Astrocyte of the cerebellum (primary cell): ENCODE measurements at regions not wholly inside any gene's neighbourhood (a gene's known extent, or its start where the extent isn't known, plus 50 kb on each side); places are given as distances from the start of the nearest gene placed in this dataset.

Experiments used
- DNase-seq: peaks from one replicate; pipeline ENCODE4 v3.0.0-alpha.2; 2011; ENCODE audit warnings: low read depth
- H3K4me3 ChIP-seq: 2 replicates; pipeline ENCODE4 v1.5.1; 2011; ENCODE audit warnings: mild to moderate bottlenecking, low read depth, low read length, moderate library complexity
- in situ Hi-C: cut with HindIII; loops from 2 replicates; pipeline ENCODE4 v1.10.0; 2017; ENCODE audit warnings: low sequenced_read_pairs
- TF ChIP-seq, protein P1 (sequence below): IDR thresholded peaks from 2 replicates; pipeline ENCODE4 v1.5.1; 2012; ENCODE audit warnings: low read length, low read depth, moderate library complexity, mild to moderate bottlenecking; ENCODE audit errors: missing control alignments

DNA sequence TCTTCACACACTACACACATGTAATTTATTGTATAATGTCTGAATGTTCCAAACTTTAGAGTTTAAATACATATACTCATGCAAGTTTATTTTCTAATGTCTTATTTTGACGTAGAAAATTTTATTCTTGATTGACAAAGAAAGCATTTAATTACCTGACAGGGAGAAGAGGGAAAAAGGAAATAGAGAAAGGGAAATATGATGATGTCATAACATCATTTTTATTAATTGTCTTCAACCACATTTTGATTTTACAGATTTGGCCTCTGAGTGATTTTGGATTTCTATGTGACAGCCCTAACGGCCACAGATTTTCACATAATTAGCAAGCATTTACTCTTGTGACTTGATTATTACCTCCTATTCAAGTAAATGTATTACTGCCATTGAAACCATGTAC, 106.1 kb upstream of the FSTL4 start:
- TF ChIP-seq, protein P1, sequence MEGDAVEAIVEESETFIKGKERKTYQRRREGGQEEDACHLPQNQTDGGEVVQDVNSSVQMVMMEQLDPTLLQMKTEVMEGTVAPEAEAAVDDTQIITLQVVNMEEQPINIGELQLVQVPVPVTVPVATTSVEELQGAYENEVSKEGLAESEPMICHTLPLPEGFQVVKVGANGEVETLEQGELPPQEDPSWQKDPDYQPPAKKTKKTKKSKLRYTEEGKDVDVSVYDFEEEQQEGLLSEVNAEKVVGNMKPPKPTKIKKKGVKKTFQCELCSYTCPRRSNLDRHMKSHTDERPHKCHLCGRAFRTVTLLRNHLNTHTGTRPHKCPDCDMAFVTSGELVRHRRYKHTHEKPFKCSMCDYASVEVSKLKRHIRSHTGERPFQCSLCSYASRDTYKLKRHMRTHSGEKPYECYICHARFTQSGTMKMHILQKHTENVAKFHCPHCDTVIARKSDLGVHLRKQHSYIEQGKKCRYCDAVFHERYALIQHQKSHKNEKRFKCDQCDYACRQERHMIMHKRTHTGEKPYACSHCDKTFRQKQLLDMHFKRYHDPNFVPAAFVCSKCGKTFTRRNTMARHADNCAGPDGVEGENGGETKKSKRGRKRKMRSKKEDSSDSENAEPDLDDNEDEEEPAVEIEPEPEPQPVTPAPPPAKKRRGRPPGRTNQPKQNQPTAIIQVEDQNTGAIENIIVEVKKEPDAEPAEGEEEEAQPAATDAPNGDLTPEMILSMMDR, result no peak
- in situ Hi-C loops, result no loop called here
- no peak for DNase-seq
- no peak overlapping the region for H3K4me3 ChIP-seq

DNA sequence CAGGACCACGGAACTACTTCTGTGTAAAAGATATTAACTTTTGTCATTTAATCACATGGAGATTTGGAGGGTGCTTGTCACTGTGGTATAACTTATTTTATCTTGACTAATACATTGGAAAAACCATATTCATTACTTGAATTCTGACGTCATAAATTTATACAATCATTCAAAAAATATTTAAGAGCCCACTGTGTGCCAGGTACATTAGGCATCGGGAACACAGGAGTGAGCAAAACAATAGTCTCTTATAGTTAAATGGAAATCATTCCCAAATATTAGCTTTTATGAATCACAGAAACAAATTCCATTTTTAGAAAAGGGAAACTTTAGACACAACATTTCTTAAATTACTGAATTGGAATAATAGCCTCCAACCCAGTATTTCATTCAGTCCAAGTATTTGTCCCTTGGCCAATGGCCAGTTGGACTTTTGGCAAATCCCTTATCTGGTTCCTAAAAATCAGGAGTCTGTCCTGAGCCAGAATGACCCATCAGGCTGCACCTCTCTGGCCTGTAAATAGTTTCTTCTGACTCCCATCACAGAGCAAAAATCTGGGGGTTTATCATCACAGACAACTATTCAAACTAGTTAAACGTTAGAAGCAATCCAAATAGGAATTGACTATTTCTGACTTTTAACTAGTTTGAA, 104.3 kb upstream of the FSTL4 start:
- no peak overlapping the region for H3K4me3 ChIP-seq
- DNase-seq, result no peak
- TF ChIP-seq, protein P1, result no peak
- in situ Hi-C loops, result no loop called here

GRCh38 chr5:133715616-133716015, 103.3 kb upstream of the FSTL4 start:
- TF ChIP-seq, protein P1, result no peak
- H3K4me3 ChIP-seq, result no peak overlapping the region
- DNase-seq, result no peak
- in situ Hi-C loops, result no loop called here

GRCh38 chr5:133715216-133715615, 102.9 kb upstream of the FSTL4 start:
- TF ChIP-seq, protein P1, result no peak
- in situ Hi-C loops, result no loop called here
- DNase-seq, result no peak
- no peak overlapping the region for H3K4me3 ChIP-seq

DNA sequence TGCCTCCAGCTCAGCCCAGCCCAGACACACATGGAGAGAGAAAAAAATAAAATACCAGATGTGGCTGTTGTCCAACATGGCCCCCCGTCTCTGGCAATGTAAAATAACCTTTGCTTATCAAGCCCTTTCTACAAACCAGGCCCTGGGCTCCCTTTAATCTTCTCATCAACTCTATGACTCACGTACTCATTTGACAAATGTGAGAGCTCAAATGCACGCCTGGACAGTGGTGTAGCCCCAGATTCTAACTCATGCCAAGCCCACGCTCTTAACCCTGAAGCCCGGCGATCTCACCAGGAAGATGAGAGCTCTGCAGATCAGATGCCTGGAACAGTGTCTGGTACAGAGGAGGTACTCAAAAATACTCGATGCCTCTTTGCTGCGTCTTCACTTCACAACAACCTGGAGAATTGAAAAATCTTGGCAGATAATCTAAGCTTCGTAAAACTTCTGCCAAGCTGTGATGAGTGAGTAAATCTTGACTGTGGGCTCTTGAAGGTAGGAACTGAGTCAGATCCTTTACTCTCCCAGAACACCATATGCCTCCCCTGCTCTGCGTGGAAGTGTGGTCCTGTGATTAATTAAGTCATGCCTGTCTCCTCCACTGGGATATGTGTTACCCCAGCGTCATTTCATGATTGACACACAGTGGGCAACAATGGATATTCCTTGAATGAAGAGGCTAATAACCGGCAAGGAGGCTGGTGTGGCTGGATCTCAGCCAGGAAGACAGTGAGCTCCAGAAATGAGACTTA, 102.0 kb upstream of the FSTL4 start:
- H3K4me3 ChIP-seq, result no peak overlapping the region
- no peak for DNase-seq
- TF ChIP-seq, protein P1, result no peak
- in situ Hi-C loops, result no loop called here

- DNase-seq, result no peak
- no peak overlapping the region for H3K4me3 ChIP-seq
- TF ChIP-seq, protein P1, result no peak
Observed at GRCh38 chr5:133713751-133714150, 101.4 kb upstream of the FSTL4 start.

More at GRCh38 chr5:133713751-133714150, 101.4 kb upstream of the FSTL4 start:
- in situ Hi-C loops, result no loop called here
